OCI-M2 (cell line): ENCODE measurements at regions not wholly inside any gene's neighbourhood (a gene's known extent, or its start where the extent isn't known, plus 50 kb on each side); places are given as distances from the start of the nearest gene placed in this dataset.
"Not testable (repeated sequence)": the region's sequence is repeated elsewhere in the genome, so short reads cannot be mapped to it uniquely, and the experiment has no call there.

Experiments
- DNase-seq: peaks from one replicate; lab custom pipeline; 2025; ENCODE audit not compliant: unreplicated experiment; lab: John Stamatoyannopoulos, UW

DNA sequence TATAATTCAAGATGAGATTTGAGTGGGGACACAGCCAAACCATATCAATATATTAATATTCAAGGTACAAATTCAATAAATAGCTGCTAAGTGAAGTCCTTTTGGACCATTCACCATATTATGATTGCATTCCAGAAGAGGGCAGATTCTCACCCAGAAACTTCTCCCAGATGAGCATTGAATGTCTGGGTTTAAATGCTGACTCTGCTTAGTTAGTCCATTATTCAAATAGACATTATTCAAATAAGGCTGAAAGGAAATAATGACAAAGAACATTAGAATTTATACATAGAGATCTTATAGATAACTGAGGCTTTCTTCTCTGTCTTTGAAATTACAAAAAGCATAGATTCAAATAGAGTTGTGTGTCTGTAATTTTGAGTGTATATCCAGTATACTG, 579.4 kb upstream of the SLC8A1 start:
- DNase-seq: no peak

- no peak for DNase-seq
These were observed 580.8 kb upstream of the SLC8A1 start for GRCh38 chr2:41032715-41033114.

DNA sequence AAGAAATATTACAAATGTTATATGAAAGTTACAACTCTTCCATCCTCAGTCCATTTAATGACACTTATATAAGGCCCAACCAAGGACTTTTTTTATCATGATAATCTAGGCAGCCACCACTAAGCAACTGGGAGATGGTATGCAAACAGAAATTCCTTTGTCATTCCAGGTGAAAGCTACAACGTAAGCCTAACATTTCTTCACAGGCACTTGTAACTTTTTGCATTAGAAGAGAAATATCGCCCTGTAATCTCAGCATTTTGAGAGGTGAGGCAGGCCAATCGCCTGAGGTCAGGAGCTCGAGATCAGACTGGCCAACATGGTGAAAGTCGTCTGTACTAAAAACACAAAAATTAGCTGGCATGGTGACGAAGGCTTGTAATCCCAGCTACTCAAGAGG, 581.2 kb upstream of the SLC8A1 start:
- DNase-seq: no peak

DNA sequence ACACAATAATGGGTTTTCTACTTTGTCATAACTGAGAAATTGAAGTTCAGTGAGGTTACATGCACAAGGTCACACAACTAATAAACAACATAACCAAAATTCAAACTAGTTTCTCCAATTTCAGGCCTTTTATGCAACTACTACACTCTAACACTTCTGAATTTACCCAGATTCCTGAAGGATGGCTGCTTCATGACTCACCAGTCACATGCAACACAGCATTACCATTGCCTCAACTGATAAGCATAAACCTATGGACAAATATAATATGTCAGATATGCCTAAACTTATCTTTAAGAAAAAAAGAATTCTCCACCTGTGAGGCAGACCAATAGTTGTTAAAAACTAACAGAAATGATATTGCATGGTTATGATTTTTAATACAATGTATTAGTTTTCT, 586.5 kb upstream of the SLC8A1 start:
- DNase-seq: no peak

DNA sequence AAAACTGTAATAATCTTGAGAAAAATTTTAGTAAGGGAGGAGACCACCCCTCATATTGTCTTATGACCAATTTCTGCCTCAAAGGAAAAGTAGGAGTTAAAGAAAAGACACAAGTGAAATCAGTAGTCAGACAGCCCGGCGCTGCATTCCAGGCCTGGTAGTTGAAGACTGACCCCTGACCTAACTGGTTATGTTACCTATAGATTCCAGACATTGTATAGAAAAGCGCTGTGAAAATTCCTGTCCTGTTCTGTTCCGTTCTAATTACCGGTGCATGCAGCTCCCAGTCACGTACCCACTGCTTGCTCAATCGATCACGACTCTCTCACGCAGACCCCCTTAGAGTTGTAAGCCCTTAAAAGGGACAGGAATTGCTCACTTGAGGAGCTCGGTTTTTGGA, 587.9 kb upstream of the SLC8A1 start:
- not testable (repeated sequence) for DNase-seq

DNA sequence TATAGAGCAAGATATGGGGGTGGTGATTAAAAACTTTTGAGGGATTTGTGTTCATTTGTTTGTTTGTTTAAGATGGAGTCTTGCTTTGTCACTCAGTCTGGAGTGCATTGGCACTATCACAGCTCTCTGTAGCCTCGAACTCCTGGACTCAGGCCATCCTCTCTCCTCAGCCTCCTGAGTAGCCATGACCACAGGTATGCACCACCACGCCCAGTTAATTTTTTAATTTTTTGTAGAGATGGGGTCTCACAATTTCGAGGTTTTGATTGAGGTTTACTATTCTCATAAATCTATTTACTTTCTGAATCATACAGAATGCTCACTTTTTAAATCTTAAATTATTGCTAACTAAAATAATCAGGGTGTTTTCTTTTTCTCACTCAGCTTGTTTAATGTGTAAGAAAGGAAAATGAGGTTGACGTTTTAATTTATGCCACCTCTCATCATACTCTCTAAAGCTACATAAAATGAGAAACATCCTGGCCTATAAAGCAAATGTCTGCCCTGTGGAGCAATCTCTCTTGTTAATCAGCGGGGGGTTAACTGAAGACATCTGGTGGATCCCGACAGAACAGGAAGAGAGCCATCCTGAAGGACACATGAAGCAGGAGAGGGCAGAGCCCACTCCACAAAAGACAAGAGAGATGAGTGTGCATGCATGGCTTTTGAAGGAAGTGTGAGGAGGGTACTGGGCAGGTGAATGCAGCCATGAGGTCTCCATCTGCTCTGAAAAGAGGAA, 589.1 kb upstream of the SLC8A1 start:
- no peak for DNase-seq

- no peak for DNase-seq
These were observed 590.5 kb upstream of the SLC8A1 start for GRCh38 chr2:41042343-41042742.

GRCh38 chr2:41061356-41061755, 609.5 kb upstream of the SLC8A1 start:
- no peak for DNase-seq

- DNase-seq: no peak
These were observed 610.4 kb upstream of the SLC8A1 start for GRCh38 chr2:41062336-41062735.

DNA sequence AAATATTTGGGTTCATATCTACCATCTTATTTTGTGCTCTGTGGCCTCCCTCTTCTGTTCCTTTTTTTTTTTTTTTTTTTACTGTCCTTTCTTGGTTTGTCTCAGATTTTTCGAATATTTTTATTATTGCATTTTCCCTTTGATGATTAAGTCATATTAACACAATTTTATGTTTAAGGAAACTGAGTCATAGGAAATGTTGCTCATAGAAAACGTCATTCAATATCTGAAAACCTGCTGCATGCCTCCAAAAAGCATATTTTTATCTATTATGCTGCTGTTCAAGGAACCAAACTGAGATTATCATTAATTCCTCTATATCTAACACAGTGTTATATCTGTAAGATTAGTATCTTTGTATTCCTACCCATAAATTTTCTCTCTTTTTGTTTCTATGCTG, 614.3 kb upstream of the SLC8A1 start:
- DNase-seq: no peak

GRCh38 chr2:41068740-41069139, 616.9 kb upstream of the SLC8A1 start:
- DNase-seq: no peak

DNA sequence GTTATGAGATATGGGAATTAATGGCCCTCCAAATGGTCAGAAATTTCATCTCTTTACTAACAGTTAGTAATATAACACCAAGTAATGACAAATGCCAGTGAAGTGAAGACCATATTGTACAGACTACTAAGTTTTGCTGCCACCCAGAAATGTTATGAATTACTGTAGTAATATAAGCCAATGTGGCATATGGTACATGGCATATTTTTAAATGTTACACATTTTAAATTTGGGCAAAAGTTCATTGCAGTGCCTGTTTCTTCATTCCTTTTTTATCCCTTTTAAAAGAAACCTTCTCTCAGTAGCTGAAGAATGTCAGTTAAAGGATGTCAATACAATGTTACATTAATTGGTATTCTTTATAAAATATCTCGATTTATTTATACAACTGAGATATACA, 626.5 kb upstream of the SLC8A1 start:
- DNase-seq: no peak

GRCh38 chr2:41079011-41079410, 627.1 kb upstream of the SLC8A1 start:
- DNase-seq: no peak

- DNase-seq: no peak
These were observed 632.4 kb upstream of the SLC8A1 start for GRCh38 chr2:41084321-41084720.

GRCh38 chr2:41087946-41088345, 636.1 kb upstream of the SLC8A1 start:
- DNase-seq: no peak

- DNase-seq: no peak
These were observed 649.4 kb upstream of the SLC8A1 start for GRCh38 chr2:41101281-41101680.

DNA sequence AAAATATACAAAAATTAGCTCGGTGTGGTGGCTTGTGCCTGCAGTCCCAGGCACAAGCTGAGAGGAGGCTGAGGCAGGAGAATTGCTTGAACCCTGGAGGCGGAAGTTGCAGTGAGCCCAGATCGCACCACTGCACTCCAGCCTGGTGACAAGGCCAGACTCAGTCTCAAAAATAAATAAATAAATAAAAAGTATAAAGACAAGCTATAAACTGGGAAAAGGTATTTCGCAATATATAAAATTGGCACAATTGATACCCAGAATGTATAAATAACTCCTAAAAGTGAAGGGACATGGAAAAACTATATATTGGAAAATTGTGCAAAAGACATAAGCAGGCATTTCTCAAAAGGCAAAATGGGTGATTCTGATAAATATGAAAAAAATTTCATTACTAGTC, 657.9 kb upstream of the SLC8A1 start:
- no peak for DNase-seq

- no peak for DNase-seq
These were observed 660.1 kb upstream of the SLC8A1 start for GRCh38 chr2:41111836-41112627.

DNA sequence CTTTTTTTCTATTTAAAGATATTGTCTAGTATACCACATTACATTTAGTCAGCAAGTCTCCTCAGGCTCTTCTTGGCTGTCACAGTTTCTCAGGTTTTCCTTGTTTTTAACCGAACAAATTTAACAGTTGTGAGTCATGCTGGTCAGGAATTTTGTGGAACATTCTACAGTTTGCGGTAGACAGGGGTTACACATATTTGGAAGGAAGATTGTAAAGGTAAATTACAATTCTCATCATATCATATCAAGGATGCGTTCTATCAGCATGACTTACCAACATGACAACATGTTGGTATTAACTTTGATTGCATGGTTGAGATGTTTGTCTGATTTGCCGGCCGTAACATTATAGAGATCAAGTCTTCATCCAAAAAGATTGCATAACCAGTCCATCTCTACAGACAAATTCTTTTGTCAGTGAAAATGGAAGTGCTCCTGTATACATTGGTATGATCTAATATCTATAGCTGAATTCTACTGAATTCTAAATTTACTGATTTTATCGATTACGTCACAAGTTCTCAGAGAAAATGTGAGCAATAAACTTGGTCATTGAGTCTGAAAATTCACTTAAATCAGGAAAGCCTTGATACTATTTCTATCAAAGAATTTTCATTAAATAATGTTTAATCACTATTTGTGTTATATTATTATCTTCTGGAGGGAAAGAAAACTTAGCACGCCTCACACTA, 664.4 kb upstream of the SLC8A1 start:
- no peak for DNase-seq

- no peak for DNase-seq
These were observed 667.6 kb upstream of the SLC8A1 start for GRCh38 chr2:41119489-41119888.

DNA sequence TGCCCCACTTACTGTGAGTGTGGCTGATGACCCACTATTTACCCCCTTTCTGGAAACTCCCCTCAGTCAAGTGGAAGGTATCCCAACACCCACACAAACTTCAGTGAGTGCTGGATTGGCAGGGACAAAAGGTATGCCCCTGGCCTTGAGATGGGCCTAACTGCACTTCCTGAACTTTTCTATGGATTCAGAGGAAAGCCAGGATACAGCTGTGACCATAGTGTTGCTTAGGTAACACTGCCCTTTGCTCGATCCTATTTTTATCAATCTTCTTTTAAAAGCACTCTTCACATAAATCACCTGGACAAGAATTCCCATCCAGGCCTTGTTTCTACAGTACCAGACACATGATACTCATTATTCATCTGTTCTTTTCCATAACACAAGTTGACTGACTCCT, 671.5 kb upstream of the SLC8A1 start:
- no peak for DNase-seq

DNA sequence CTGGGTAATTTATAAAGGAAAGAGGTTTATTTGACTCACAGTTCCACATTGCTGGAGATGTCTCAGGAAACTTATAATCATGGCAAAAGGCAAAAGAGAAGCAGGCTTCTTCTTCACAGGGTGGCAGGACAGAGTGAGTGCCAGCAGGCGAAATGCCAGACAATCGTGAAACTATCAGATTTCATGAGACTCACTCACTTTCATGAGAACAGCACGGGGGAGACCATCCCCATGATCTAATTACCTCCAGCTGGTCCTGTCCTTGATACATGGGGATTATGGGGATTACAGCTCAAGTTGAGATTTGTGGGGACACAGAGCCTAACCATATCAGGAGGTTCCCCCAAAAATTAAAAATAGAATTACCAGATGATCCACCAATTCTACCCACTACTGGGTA, 675.5 kb upstream of the SLC8A1 start:
- DNase-seq: no peak
